Lung (tissue), 11 donors: ENCODE measurements at regions not wholly inside any gene's neighbourhood (a gene's known extent, or its start where the extent isn't known, plus 50 kb on each side); places are given as distances from the start of the nearest gene placed in this dataset.

Experiments used
- ATAC-seq: fragments of 200-7000 bp; cut with Tn5 transposase; one replicate; pipeline ENCODE4 v1.9.1; 2020; ENCODE audit warnings: moderate number of reproducible peaks; ENCODE audit not compliant: insufficient read depth, low FRiP score
- DNase-seq, 3 donors: peaks; one replicate each; pipeline ENCODE4 v3.0.0-alpha.2; 2013 to 2017
- H3K27ac ChIP-seq, 2 donors: one replicate each; pipeline ENCODE4 v1.5.1; 2013; ENCODE audit warnings: mild to moderate bottlenecking in 2 of 2, moderate library complexity in 2 of 2, control low read depth in 1 of 2, inconsistent platforms in 1 of 2, low read depth in 1 of 2, low read length in 1 of 2
- H3K27me3 ChIP-seq, 3 donors: one replicate each; pipeline ENCODE4 v1.5.1; 2013; ENCODE audit warnings: low read length in 2 of 3; ENCODE audit not compliant: control insufficient read depth in 3 of 3, insufficient read depth in 3 of 3
- H3K36me3 ChIP-seq, 4 donors: one replicate each; pipeline ENCODE4 v1.5.1; 2013; ENCODE audit warnings: low read length in 4 of 4, mild to moderate bottlenecking in 1 of 4, moderate library complexity in 1 of 4; ENCODE audit not compliant: control insufficient read depth in 4 of 4, insufficient read depth in 4 of 4
- H3K4me1 ChIP-seq, 5 donors: one replicate each; pipeline ENCODE4 v1.5.1; 2013; ENCODE audit warnings: low read length in 5 of 5, mild to moderate bottlenecking in 2 of 5, moderate library complexity in 1 of 5; ENCODE audit not compliant: control insufficient read depth in 5 of 5, insufficient read depth in 5 of 5
- H3K4me3 ChIP-seq: one replicate; pipeline ENCODE4 v1.5.1; 2013; ENCODE audit warnings: mild to moderate bottlenecking, control low read depth, moderate library complexity
- H3K9ac ChIP-seq, 2 donors: one replicate each; pipeline ENCODE4 v1.5.1; 2013; ENCODE audit warnings: low read length in 2 of 2, control low read depth in 1 of 2; ENCODE audit not compliant: insufficient read depth in 1 of 2
- H3K9me3 ChIP-seq, 4 donors: one replicate each; pipeline ENCODE4 v1.5.1; 2013; ENCODE audit warnings: low read length in 3 of 4, mild to moderate bottlenecking in 1 of 4, moderate library complexity in 1 of 4; ENCODE audit not compliant: control insufficient read depth in 4 of 4, insufficient read depth in 3 of 4
- CTCF ChIP-seq: IDR thresholded peaks from 2 replicates; pipeline ENCODE4 v1.5.1; 2012; ENCODE audit warnings: mild to moderate bottlenecking; ENCODE audit errors: control extremely low read depth, extremely low read depth
- WGBS, 2 donors: extraction: QIAGEN DNeasy Blood & Tissue Kit; methylation state at CpG; one replicate each; pipeline ENCODE4 v1.1.7; 2013; 5-methylcytosine and 5-hydroxymethylcytosine counted together
- donor health status: control.
- donor health status: control.
- donor health status: Bipolar disorder and iron deficiency.
- donor health status: healthy.
- donor health status: DM: yes; HTN: yes; CAD: no.

GRCh38 chr2:67229706-67230105, 167.4 kb upstream of the ETAA1 start:
- no peaks in the 10 kb centered on the region for H3K27me3 ChIP-seq
- no peak for DNase-seq
- H3K9ac ChIP-seq = no peak overlapping the region
- no peak for TF ChIP-seq CTCF
- no peaks in the 10 kb centered on the region for H3K36me3 ChIP-seq
- H3K4me1 ChIP-seq = no peaks in the 10 kb centered on the region
- no peak overlapping the region for H3K27ac ChIP-seq
- ATAC-seq = no peak
- H3K4me3 ChIP-seq = no peak overlapping the region
- H3K9me3 ChIP-seq = no peaks in the 10 kb centered on the region

- no peaks in the 10 kb centered on the region for H3K36me3 ChIP-seq
- 83 to 93% methylated on average over 1 of the region's 1 CpG for WGBS, 2 donors
- no peak for ATAC-seq
- H3K4me3 ChIP-seq = no peak overlapping the region
- TF ChIP-seq CTCF = no peak
- H3K4me1 ChIP-seq = no peaks in the 10 kb centered on the region
- H3K9me3 ChIP-seq = no peaks in the 10 kb centered on the region
- no peak overlapping the region for H3K27ac ChIP-seq
- H3K9ac ChIP-seq = no peak overlapping the region
- no peaks in the 10 kb centered on the region for H3K27me3 ChIP-seq
- DNase-seq = no peak
Measured at GRCh38 chr2:67232936-67233335, 164.2 kb upstream of the ETAA1 start.

GRCh38 chr2:67234440-67234839, 162.7 kb upstream of the ETAA1 start:
- no peaks in the 10 kb centered on the region for H3K9me3 ChIP-seq
- WGBS, 2 donors = 67 to 74% methylated on average over 3 of the region's 3 CpGs
- no peak overlapping the region for H3K9ac ChIP-seq
- H3K27ac ChIP-seq = no peak overlapping the region
- H3K4me3 ChIP-seq = no peak overlapping the region
- H3K36me3 ChIP-seq = no peaks in the 10 kb centered on the region
- ATAC-seq = no peak
- H3K4me1 ChIP-seq = no peaks in the 10 kb centered on the region
- peak in 2 of 3 donors; percentile 37 to 47 for DNase-seq
- no peak for TF ChIP-seq CTCF
- no peaks in the 10 kb centered on the region for H3K27me3 ChIP-seq

- ATAC-seq = no peak
- no peak for DNase-seq
- no peaks in the 10 kb centered on the region for H3K27me3 ChIP-seq
- no peaks in the 10 kb centered on the region for H3K36me3 ChIP-seq
- WGBS, 2 donors = 79 to 84% methylated on average over 2 of the region's 2 CpGs
- H3K9me3 ChIP-seq = no peaks in the 10 kb centered on the region
- no peak overlapping the region for H3K27ac ChIP-seq
- H3K9ac ChIP-seq = no peak overlapping the region
- no peaks in the 10 kb centered on the region for H3K4me1 ChIP-seq
- H3K4me3 ChIP-seq = no peak overlapping the region
- no peak for TF ChIP-seq CTCF
Measured at GRCh38 chr2:67237288-67237687, 159.8 kb upstream of the ETAA1 start.
